Endodermal cell (in vitro differentiated cells): ENCODE measurements at regions not wholly inside any gene's neighbourhood (a gene's known extent, or its start where the extent isn't known, plus 50 kb on each side); places are given as distances from the start of the nearest gene placed in this dataset.
A peak's percentile ranks its signal among the peaks of the same experiment; 100 is the strongest.

ENCODE experiments used
- DNase-seq: peaks from one replicate; pipeline ENCODE4 v3.0.0-alpha.2; 2017
- H3K27ac ChIP-seq: 2 replicates; pipeline ENCODE4 v1.5.1; 2013; ENCODE audit warnings: mild to moderate bottlenecking, low read depth, low read length, moderate library complexity
- H3K27me3 ChIP-seq: 2 replicates; pipeline ENCODE4 v1.6.1; 2013; ENCODE audit warnings: mild to moderate bottlenecking, low read length, moderate library complexity; ENCODE audit not compliant: insufficient read depth, control insufficient read depth, poor library complexity, severe bottlenecking
- H3K36me3 ChIP-seq: 2 replicates; pipeline ENCODE4 v1.7.0; 2013; ENCODE audit warnings: mild to moderate bottlenecking, low read length, moderate library complexity; ENCODE audit not compliant: control insufficient read depth, insufficient read depth
- H3K4me1 ChIP-seq: one replicate; pipeline ENCODE4 v1.7.0; 2013; ENCODE audit warnings: low read length; ENCODE audit not compliant: control insufficient read depth, insufficient read depth
- H3K4me3 ChIP-seq: 2 replicates; pipeline ENCODE4 v1.5.1; 2013; ENCODE audit warnings: mild to moderate bottlenecking, low read length, moderate library complexity
- H3K9ac ChIP-seq: 2 replicates; pipeline ENCODE4 v1.6.1; 2013; ENCODE audit warnings: mild to moderate bottlenecking, low read length, moderate library complexity; ENCODE audit not compliant: poor library complexity, severe bottlenecking; ENCODE audit errors: extremely low read depth
- H3K9me3 ChIP-seq: 2 replicates; pipeline ENCODE4 v1.6.1; 2013; ENCODE audit warnings: mild to moderate bottlenecking, low read length, moderate library complexity; ENCODE audit not compliant: control insufficient read depth
- H3K27ac Mint-ChIP-seq: 2 replicates; pipeline ENCODE4 v1.8.0; 2020; ENCODE audit warnings: mixed read lengths
- H3K27me3 Mint-ChIP-seq: 2 replicates; pipeline ENCODE4 v1.8.0; 2021; ENCODE audit warnings: mild to moderate bottlenecking, mixed read lengths; ENCODE audit not compliant: insufficient read depth
- H3K36me3 Mint-ChIP-seq: 2 replicates; pipeline ENCODE4 v1.8.0; 2020; ENCODE audit warnings: low read depth, mixed read lengths
- H3K4me1 Mint-ChIP-seq: 2 replicates; pipeline ENCODE4 v1.8.0; 2020; ENCODE audit warnings: mixed read lengths
- H3K4me3 Mint-ChIP-seq: 2 replicates; pipeline ENCODE4 v1.8.0; 2020; ENCODE audit warnings: mild to moderate bottlenecking, moderate library complexity, mixed read lengths
- H3K9me3 Mint-ChIP-seq: 2 replicates; pipeline ENCODE4 v1.8.0; 2020; ENCODE audit warnings: mild to moderate bottlenecking, mixed read lengths
- CTCF ChIP-seq: fragments of 200-600 bp; sonication (generic); conservative IDR thresholded peaks from 2 replicates; pipeline ENCODE4 v1.5.0; 2021; ENCODE audit warnings: antibody characterized with exemption, mild to moderate bottlenecking
- WGBS, 2 experiments: methylation state at CpG; one replicate each; pipeline versions ENCODE4 v1.1.5 to v1.1.7; 2013; ENCODE audit warnings: missing lambda C conversion rate in 2 of 2, mixed read lengths in 1 of 2; ENCODE audit not compliant: insufficient coverage in 1 of 2, insufficient read length in 1 of 2; 5-methylcytosine and 5-hydroxymethylcytosine counted together

GRCh38 chr12:128178966-128179365, 88.0 kb upstream of the TMEM132C start:
- Histone ChIP-seq H3K36me3 (no peaks in the 10 kb centered on the region), H3K27me3 (peaks cover 11% of the 10 kb centered on the region), H3K9me3 (no peaks in the 10 kb centered on the region), H3K27ac (no peak overlapping the region), H3K4me3 (no peak overlapping the region), H3K9ac (no peak overlapping the region), H3K4me1 (no peaks in the 10 kb centered on the region)
- no peak overlapping the region for H3K4me3 Mint-ChIP-seq
- peaks cover 8% of the 10 kb centered on the region for H3K27me3 Mint-ChIP-seq
- H3K36me3 Mint-ChIP-seq = no peaks in the 10 kb centered on the region
- H3K4me1 Mint-ChIP-seq = peaks cover 3% of the 10 kb centered on the region
- DNase-seq = peak; percentile 20
- TF ChIP-seq CTCF = no peak
- no peak overlapping the region for H3K27ac Mint-ChIP-seq
- no peaks in the 10 kb centered on the region for H3K9me3 Mint-ChIP-seq
- WGBS, 2 experiments = 82 to 94% methylated on average over 2 to 3 of the region's 3 CpGs

GRCh38 chr12:128180166-128180565, 86.8 kb upstream of the TMEM132C start:
- H3K27me3 ChIP-seq = peaks cover 11% of the 10 kb centered on the region
- TF ChIP-seq CTCF = no peak
- WGBS, 2 experiments = 94% methylated on average over 1 of the region's 1 CpG; no CpG with 5 or more reads in 1 of the 2 experiments

GRCh38 chr12:128190052-128190451, 76.9 kb upstream of the TMEM132C start:
- Histone ChIP-seq H3K27me3 (no peaks in the 10 kb centered on the region), H3K27ac (no peak overlapping the region), H3K9me3 (no peaks in the 10 kb centered on the region), H3K36me3 (no peaks in the 10 kb centered on the region), H3K9ac (no peak overlapping the region), H3K4me3 (no peak overlapping the region), H3K4me1 (no peaks in the 10 kb centered on the region)
- Mint-ChIP-seq H3K4me3 (no peak overlapping the region), H3K36me3 (no peaks in the 10 kb centered on the region), H3K27ac (no peak overlapping the region), H3K9me3 (peaks cover 8% of the 10 kb centered on the region), H3K4me1 (no peaks in the 10 kb centered on the region), H3K27me3 (peaks cover 5% of the 10 kb centered on the region)
- no peak for DNase-seq
- WGBS, 2 experiments = 84 to 90% methylated on average over 4 to 10 of the region's 10 CpGs
- TF ChIP-seq CTCF = no peak

More at GRCh38 chr12:128180166-128180565, 86.8 kb upstream of the TMEM132C start:
- Histone ChIP-seq H3K9me3 (no peaks in the 10 kb centered on the region), H3K9ac (no peak overlapping the region), H3K4me3 (no peak overlapping the region), H3K27ac (no peak overlapping the region), H3K36me3 (no peaks in the 10 kb centered on the region), H3K4me1 (no peaks in the 10 kb centered on the region)
- Mint-ChIP-seq H3K4me3 (no peak overlapping the region), H3K27me3 (peaks cover 8% of the 10 kb centered on the region), H3K9me3 (no peaks in the 10 kb centered on the region), H3K36me3 (no peaks in the 10 kb centered on the region), H3K4me1 (peaks cover 3% of the 10 kb centered on the region), H3K27ac (no peak overlapping the region)
- DNase-seq = peak; percentile 37
